ENCODE measurements at regions not wholly inside any gene's neighbourhood (a gene's known extent, or its start where the extent isn't known, plus 50 kb on each side); places are given as distances from the start of the nearest gene placed in this dataset.

DNA sequence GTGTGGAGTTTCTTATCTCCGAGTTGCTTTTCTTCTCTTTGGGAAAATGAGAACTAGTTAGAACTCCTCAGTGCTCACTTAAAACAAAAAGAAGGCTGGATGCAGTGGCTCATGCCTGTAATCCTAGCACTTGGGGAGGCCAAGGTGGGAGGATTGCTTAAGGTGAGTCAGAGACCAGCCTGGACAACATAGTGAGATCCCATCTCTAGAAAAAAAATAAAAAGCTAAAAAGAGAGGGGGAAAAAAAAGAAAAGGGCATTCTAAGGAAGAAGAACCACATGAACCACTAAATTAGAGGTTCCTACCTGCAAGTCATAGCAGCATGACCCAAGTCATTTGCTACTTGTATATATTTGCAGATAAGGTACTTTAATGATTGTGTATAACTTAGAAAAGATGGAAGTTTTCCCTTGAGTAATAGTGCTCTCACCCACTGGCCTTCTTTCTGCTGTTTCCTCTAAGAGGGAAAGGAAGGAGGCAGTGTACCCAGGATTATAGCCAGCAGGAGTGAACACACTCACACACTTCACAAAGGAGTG, 87.8 kb downstream of the CCDC71L start:
- Histone ChIP-seq H3K36me3 (ENCODE audit: control insufficient read depth in 2 of 2, insufficient read depth in 1 of 2, low read length in 2 of 2) (no peaks in the 10 kb centered on the region), H3K4me1 (ENCODE audit: control insufficient read depth, insufficient read depth, low read length) (no peaks in the 10 kb centered on the region), H3K27ac (ENCODE audit: extremely low read depth, low read depth, low read length) (no peak overlapping the region), H3K9me3 (ENCODE audit: control insufficient read depth, insufficient read depth, low read depth, low read length) (no peaks in the 10 kb centered on the region), H3K4me3 (ENCODE audit: low read depth, low read length) (no peak overlapping the region)
- TF ChIP-seq ZNF514 (tag by site-specific recombination; IDR thresholded peaks at IDR 0.05) (no peak), ZNF776 (tag by site-specific recombination; IDR thresholded peaks at IDR 0.05; ENCODE audit: borderline replicate concordance) (no peak), KLF7 (tag by site-specific recombination; IDR thresholded peaks at IDR 0.05; ENCODE audit: borderline replicate concordance) (no peak), SP2 (tag by site-specific recombination; IDR thresholded peaks at IDR 0.05) (no peak), SCRT2 (tag by site-specific recombination; IDR thresholded peaks at IDR 0.05) (no peak), KLF10 (tag by site-specific recombination; IDR thresholded peaks at IDR 0.05) (no peak), KLF1 (tag by site-specific recombination; IDR thresholded peaks at IDR 0.05) (no peak), ZBTB17 (tag by site-specific recombination; IDR thresholded peaks at IDR 0.05) (no peak), ZNF2 (tag by site-specific recombination; IDR thresholded peaks at IDR 0.05) (no peak), ZNF133 (tag by site-specific recombination; IDR thresholded peaks at IDR 0.05) (no peak), ZNF214 (tag by site-specific recombination; IDR thresholded peaks at IDR 0.05; ENCODE audit: borderline replicate concordance) (no peak), ZNF76 (tag by site-specific recombination; IDR thresholded peaks at IDR 0.05; ENCODE audit: borderline replicate concordance, low read depth) (no peak), ZNF202 (tag by site-specific recombination; IDR thresholded peaks at IDR 0.05; ENCODE audit: borderline replicate concordance) (no peak), ZNF747 (tag by site-specific recombination; IDR thresholded peaks at IDR 0.05) (no peak), ZNF585B (tag by site-specific recombination; IDR thresholded peaks at IDR 0.05) (no peak), EGR2 (tag by site-specific recombination; IDR thresholded peaks at IDR 0.05; ENCODE audit: low read depth) (no peak)
- TF ChIP-seq, protein P1, sequence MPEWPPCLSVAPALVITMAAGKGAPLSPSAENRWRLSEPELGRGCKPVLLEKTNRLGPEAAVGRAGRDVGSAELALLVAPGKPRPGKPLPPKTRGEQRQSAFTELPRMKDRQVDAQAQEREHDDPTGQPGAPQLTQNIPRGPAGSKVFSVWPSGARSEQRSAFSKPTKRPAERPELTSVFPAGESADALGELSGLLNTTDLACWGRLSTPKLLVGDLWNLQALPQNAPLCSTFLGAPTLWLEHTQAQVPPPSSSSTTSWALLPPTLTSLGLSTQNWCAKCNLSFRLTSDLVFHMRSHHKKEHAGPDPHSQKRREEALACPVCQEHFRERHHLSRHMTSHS (tag by site-specific recombination; IDR thresholded peaks at IDR 0.05): no peak
- TF ChIP-seq, protein P2, sequence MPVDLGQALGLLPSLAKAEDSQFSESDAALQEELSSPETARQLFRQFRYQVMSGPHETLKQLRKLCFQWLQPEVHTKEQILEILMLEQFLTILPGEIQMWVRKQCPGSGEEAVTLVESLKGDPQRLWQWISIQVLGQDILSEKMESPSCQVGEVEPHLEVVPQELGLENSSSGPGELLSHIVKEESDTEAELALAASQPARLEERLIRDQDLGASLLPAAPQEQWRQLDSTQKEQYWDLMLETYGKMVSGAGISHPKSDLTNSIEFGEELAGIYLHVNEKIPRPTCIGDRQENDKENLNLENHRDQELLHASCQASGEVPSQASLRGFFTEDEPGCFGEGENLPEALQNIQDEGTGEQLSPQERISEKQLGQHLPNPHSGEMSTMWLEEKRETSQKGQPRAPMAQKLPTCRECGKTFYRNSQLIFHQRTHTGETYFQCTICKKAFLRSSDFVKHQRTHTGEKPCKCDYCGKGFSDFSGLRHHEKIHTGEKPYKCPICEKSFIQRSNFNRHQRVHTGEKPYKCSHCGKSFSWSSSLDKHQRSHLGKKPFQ (tag by site-specific recombination; IDR thresholded peaks at IDR 0.05): no peak
- ChIA-PET POLR2A (no interaction called here), CTCF (interaction anchor here (0.9 kb wide), 1 partner anchor 87 kb away, joined by 3 read pairs; the partner anchor contains the start of gene CCDC71L)

DNA sequence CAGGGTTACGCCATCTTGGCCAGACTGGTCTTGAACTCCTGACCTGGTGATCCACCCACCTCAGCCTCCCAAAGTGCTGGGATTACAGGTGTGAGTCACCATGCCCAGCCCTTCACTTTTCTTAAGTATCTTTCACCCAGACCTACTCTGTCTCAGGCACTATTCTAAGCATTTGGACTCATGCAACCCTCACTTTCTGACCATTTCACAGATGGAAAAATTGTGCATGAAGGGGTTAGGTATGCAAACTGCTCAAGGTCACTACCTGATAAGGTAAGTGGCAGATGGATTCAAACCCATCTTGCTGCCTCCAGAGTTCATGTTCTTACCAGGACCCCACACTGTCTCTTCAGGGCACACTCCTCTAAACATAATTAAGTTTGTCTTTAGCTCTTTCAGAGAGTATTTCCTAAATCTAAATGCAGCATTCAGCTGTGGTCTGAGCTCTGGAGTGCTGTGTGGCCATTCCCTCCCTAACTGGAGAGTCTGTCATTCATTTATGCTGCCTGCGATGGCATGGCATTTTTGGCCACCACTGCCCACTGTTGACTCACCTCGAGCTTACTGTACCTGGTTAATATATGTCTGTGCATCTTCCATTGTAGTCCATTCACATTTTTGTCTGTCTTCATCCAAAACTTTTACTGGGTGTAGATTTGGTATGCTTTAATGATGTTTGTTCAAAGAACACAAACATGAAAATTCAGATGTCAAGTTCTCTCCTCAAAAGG, 88.4 kb downstream of the CCDC71L start:
- no peak overlapping the region for H3K27ac ChIP-seq (ENCODE audit: extremely low read depth, low read depth, low read length)
- H3K4me3 ChIP-seq (ENCODE audit: low read depth, low read length): no peak overlapping the region
- ChIA-PET CTCF (no interaction called here), POLR2A (no interaction called here)
- H3K9me3 ChIP-seq (ENCODE audit: control insufficient read depth, insufficient read depth, low read depth, low read length): no peaks in the 10 kb centered on the region
- H3K4me1 ChIP-seq (ENCODE audit: control insufficient read depth, insufficient read depth, low read length): no peaks in the 10 kb centered on the region
- no peaks in the 10 kb centered on the region for H3K36me3 ChIP-seq (ENCODE audit: control insufficient read depth in 2 of 2, insufficient read depth in 1 of 2, low read length in 2 of 2)
- TF ChIP-seq, protein P3, sequence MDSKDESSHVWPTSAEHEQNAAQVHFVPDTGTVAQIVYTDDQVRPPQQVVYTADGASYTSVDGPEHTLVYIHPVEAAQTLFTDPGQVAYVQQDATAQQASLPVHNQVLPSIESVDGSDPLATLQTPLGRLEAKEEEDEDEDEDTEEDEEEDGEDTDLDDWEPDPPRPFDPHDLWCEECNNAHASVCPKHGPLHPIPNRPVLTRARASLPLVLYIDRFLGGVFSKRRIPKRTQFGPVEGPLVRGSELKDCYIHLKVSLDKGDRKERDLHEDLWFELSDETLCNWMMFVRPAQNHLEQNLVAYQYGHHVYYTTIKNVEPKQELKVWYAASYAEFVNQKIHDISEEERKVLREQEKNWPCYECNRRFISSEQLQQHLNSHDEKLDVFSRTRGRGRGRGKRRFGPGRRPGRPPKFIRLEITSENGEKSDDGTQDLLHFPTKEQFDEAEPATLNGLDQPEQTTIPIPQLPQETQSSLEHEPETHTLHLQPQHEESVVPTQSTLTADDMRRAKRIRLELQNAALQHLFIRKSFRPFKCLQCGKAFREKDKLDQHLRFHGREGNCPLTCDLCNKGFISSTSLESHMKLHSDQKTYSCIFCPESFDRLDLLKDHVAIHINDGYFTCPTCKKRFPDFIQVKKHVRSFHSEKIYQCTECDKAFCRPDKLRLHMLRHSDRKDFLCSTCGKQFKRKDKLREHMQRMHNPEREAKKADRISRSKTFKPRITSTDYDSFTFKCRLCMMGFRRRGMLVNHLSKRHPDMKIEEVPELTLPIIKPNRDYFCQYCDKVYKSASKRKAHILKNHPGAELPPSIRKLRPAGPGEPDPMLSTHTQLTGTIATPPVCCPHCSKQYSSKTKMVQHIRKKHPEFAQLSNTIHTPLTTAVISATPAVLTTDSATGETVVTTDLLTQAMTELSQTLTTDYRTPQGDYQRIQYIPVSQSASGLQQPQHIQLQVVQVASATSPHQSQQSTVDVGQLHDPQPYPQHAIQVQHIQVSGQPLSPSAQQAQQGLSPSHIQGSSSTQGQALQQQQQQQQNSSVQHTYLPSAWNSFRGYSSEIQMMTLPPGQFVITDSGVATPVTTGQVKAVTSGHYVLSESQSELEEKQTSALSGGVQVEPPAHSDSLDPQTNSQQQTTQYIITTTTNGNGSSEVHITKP (tag by site-specific recombination; IDR thresholded peaks at IDR 0.05): no peak
- TF ChIP-seq ZNF768 (tag by site-specific recombination; IDR thresholded peaks at IDR 0.05): no peak
- TF ChIP-seq, protein P4, sequence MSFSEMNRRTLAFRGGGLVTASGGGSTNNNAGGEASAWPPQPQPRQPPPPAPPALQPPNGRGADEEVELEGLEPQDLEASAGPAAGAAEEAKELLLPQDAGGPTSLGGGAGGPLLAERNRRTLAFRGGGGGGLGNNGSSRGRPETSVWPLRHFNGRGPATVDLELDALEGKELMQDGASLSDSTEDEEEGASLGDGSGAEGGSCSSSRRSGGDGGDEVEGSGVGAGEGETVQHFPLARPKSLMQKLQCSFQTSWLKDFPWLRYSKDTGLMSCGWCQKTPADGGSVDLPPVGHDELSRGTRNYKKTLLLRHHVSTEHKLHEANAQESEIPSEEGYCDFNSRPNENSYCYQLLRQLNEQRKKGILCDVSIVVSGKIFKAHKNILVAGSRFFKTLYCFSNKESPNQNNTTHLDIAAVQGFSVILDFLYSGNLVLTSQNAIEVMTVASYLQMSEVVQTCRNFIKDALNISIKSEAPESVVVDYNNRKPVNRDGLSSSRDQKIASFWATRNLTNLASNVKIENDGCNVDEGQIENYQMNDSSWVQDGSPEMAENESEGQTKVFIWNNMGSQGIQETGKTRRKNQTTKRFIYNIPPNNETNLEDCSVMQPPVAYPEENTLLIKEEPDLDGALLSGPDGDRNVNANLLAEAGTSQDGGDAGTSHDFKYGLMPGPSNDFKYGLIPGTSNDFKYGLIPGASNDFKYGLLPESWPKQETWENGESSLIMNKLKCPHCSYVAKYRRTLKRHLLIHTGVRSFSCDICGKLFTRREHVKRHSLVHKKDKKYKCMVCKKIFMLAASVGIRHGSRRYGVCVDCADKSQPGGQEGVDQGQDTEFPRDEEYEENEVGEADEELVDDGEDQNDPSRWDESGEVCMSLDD (tag by site-specific recombination; IDR thresholded peaks at IDR 0.05): no peak
- TF ChIP-seq ZNF391 (tag by site-specific recombination; IDR thresholded peaks at IDR 0.05; ENCODE audit: borderline replicate concordance, low read depth): no peak
- no peak for TF ChIP-seq ZNF658 (tag by site-specific recombination; IDR thresholded peaks at IDR 0.05)
- TF ChIP-seq, protein P5, sequence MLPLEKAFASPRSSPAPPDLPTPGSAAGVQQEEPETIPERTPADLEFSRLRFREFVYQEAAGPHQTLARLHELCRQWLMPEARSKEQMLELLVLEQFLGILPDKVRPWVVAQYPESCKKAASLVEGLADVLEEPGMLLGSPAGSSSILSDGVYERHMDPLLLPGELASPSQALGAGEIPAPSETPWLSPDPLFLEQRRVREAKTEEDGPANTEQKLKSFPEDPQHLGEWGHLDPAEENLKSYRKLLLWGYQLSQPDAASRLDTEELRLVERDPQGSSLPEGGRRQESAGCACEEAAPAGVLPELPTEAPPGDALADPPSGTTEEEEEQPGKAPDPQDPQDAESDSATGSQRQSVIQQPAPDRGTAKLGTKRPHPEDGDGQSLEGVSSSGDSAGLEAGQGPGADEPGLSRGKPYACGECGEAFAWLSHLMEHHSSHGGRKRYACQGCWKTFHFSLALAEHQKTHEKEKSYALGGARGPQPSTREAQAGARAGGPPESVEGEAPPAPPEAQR (tag by site-specific recombination; IDR thresholded peaks at IDR 0.05): no peak
- TF ChIP-seq ZNF140 (tag by site-specific recombination; IDR thresholded peaks at IDR 0.05): no peak
